ENCODE measurements at regions not wholly inside any gene's neighbourhood (a gene's known extent, or its start where the extent isn't known, plus 50 kb on each side); places are given as distances from the start of the nearest gene placed in this dataset.

GRCh38 chr1:58430421-58431275 lies 115.9 kb downstream of the OMA1 start:
- no peak for DNase-seq

- DNase-seq, result no peak
Observed at GRCh38 chr1:58426918-58427317, 119.6 kb downstream of the OMA1 start.

GRCh38 chr1:58422436-58422835 lies 124.1 kb downstream of the OMA1 start:
- no peak for DNase-seq

- no peak for DNase-seq
Observed at GRCh38 chr1:58418283-58419228, 128.0 kb downstream of the OMA1 start.

DNA sequence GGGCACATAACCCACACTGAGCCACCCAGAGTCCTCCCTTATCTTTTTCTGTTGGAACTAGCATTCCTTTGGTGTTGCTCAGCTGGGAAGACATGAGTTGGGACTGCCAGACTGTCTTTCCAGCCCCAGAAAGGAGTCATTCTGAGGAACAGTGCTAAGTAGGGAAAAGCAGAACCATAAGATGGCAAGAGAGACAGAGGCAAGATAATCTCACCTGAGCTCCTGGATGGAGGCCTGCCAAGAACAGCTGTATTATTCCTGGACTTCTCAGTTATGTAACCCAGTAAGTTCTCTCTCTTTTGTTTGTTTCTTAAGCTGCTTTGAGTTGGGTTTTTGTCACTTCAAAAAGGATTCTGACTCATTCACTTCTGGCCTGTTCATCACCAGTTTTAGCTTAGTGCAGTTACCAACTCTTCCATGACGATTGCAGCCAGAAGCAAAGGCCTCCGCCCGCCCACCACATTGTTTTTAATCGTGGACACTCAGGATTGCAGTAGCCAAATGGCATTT lies 134.4 kb downstream of the OMA1 start:
- DNase-seq, result no peak

DNA sequence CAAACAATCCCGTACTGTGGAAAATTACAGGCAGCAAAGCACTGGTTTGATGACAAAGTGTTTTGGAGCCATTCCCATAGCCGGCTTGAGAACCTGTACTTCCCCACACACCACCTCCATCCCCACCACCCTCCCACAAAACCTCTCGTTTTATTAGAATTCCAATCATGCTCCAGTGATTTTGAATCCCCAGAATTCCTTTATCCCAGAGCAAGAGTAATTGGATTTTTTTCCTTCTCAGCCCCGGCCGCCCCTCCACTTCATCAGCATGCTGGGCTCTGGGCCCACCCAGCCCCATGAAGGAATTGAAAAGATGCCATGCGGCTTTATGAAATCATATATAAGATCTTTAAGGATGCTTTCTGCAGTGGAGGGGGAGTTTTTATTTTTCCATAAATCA lies 136.6 kb downstream of the OMA1 start:
- DNase-seq, result no peak

- DNase-seq, result no peak
Observed at GRCh38 chr1:58409336-58409735, 137.2 kb downstream of the OMA1 start.

- DNase-seq, result no peak
Observed at GRCh38 chr1:58406301-58407071, 140.0 kb downstream of the OMA1 start.

- no peak for DNase-seq
Observed at GRCh38 chr1:58405660-58406059, 140.9 kb downstream of the OMA1 start.

DNA sequence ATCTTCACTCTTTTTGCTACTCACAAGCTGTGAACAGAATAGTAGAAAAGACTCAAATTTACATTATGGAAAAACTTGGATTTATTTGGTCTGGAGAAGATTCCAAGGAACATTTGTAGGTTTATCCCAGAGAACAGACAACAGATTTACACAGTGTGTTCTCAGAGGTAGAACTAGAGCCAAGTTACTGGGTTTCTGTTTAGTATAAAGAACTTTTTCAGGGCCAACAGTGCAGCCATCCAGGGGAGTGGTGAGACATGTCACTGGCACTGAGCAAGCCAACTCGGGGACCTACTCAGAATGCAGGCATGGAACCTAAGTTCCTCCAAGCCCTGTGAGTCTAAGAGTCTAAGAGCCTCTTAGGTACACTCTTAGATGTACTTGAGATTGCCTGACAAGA lies 142.6 kb downstream of the OMA1 start:
- no peak for DNase-seq

- DNase-seq, result no peak
Observed at GRCh38 chr1:58402444-58402843, 144.1 kb downstream of the OMA1 start.

DNA sequence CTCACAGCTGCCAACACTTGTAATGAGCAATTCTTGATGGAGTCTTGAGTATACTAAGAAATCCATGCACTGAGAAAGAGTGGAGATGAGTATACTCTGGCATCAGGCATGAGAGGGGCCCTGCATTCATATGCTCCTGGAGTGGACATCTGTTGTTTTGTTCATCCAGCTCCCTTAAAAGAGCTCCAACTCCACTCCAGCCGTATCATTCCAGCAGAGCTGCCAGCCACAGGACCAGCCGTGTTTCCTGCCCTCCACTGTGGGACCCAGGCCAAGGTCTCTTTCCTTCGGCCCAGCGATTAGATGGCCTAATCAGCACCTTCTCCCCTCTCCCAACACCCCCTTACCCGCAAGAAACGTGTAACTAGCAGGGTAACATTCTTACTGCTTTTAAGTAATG lies 144.5 kb downstream of the OMA1 start:
- DNase-seq, result no peak

DNA sequence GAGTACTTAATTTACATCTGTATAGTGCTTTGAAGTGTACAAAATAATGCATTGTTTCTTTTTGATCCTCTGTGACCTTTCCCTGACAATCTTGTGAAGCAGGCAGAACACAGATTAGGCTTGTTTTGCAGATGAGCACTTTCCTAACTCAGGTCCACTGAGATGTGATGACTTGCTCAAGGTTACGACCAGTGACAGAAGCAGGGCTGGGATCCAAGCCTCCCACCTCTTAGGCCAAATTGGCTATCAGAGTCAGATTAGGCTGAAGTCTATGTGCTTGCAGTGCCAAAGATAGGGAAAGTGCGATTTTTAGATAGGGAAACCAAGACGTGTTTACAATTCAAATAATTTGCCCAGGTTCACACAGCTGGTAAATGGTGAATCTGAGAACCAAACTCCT lies 147.3 kb downstream of the OMA1 start:
- DNase-seq, result no peak

- no peak for DNase-seq
Observed at GRCh38 chr1:58398714-58399113, 147.8 kb downstream of the OMA1 start.

DNA sequence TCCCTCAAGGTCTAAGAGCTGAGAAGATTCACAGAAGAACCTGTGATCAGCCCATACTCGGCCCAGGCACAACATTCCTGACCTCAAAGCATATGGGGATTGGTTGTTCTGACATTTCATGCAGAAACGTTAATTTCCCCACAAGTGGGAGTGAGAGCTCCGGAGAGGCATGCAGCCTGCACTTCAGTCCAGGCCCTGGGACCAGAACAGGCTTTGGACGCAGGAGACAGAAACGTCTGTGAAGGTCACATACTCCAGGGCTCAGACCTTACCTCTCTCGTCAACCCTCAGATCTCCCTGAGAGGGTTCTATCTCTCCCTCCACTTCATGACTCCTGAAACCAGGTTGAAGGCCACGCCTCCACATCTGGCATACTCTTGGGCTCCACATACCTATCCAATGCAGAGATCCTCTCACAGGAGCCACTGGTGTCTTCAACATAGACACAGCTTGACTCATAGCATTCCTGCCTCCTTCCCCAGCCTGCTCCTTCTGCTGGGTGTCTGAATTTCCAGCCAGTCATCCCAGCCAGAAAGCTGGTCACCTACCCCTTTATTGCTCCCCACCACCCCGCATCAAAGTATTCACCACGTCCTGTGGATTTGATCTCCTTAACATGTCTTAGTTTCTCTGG lies 149.2 kb downstream of the OMA1 start:
- DNase-seq, result no peak

DNA sequence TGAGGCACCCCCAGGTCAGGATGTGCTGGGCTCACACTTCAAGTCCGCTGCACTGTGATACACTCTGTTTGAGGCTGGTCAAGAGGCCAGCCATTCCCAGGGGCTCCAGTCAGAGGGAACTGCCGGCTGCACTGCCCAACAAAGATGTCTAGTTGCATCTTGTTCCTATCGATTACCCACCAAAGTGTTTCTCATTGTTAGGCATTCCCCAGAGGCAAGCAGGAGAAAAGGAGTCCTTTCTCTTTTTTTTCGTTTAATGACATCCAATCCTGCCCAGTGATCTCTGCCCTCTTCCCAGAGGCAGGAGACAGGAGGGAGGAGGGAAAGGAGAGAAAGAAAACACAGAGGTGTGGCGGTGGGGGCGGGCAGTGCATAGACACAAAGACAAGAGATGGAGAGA lies 150.4 kb downstream of the OMA1 start:
- DNase-seq, result no peak

GRCh38 chr1:58395355-58395754 lies 151.2 kb downstream of the OMA1 start:
- no peak for DNase-seq

DNA sequence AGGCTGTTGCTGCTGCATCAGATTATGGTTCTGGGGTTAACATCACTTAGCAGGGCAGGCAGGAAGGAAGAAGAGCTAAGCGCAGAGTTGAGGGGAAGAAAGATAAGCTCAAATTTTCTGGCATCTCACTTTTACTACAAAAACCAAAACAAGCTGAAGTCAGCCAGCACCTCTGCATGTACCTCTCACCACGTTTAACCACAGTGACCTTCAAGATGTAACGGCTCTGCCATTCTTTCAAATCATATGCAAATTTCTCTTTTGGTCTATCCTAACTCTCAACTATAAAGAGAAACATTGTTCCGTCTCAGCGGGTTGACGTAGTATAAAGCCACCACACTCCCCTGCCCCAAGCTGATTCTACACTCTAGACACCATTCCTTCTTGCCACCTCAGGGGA lies 154.4 kb downstream of the OMA1 start:
- DNase-seq, result no peak

DNA sequence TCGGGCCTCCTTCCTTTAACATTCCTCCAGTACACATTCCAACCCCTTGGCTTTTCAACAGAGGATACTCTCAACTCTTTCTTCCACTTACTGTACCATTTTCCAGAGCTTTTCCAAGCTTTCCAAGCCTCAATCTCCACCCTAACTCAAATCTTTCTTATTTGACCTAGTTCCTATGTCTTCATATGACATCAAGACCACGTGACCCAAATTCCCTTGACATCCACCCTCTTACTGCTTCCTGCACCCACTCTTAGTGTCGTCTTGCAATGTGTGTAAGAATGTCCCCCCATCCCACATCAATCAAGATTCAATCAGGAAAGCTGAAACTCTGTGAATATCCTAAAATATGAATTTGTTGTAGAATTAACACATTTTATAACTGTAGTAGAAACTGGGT lies 155.0 kb downstream of the OMA1 start:
- DNase-seq, result no peak

- DNase-seq, result no peak
Observed at GRCh38 chr1:58391056-58391455, 155.5 kb downstream of the OMA1 start.

- no peak for DNase-seq
Observed at GRCh38 chr1:58390091-58390490, 156.4 kb downstream of the OMA1 start.

- DNase-seq, result no peak
Observed at GRCh38 chr1:58380345-58380744, 166.2 kb downstream of the OMA1 start.

DNA sequence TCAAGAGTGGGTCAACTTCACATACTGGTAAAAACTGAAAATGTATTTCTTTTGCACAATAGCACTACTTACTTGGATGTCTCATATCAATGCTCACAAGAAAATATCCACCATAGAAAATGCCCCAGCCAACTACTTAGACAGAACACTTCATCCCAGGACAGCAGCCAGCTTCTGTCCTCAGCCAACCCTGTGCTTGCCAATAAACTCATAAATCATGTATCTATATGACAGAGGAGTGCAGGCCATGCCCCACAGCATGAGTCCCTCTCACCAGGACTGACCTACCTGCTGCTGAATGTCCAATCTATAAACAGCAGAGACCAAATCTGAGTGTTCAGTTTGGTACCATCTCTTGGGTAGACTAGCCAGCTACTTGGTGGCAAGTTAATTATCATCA lies 179.3 kb downstream of the OMA1 start:
- no peak for DNase-seq

Data from NCI-H2081 treated with DMSO at 0.1 percent for 48 hours (cell line).